MCF 10A (cell line): ENCODE measurements at regions not wholly inside any gene's neighbourhood (a gene's known extent, or its start where the extent isn't known, plus 50 kb on each side); places are given as distances from the start of the nearest gene placed in this dataset.

Source experiments
- BruUV-seq: library from RNA; stranded (reverse); fragments of 400-500 nt; replicated peaks from 2 replicates; lab custom pipeline; 2021; lab: Mats Ljungman, UMichigan
- CTCF ChIA-PET: fragments of 300-600 bp; sonication (Branson Sonifier 250); formaldehyde crosslinking; extraction: SDS; loops from one replicate; lab custom pipeline; 2021; ENCODE audit warnings: antibody characterized with exemption, inconsistent platforms; lab: Yijun Ruan, JAX
- POLR2A ChIA-PET: fragments of 300-600, 350-650 bp; sonication (Branson Sonifier 250); formaldehyde crosslinking; extraction: SDS; loops from one replicate; lab custom pipeline; 2020; ENCODE audit warnings: antibody characterized with exemption, inconsistent platforms; lab: Yijun Ruan, JAX
- DNase-seq: peaks from one replicate; pipeline ENCODE4 v3.0.0-alpha.2; 2018; ENCODE audit not compliant: unreplicated experiment
- H3K27ac Mint-ChIP-seq: one replicate; pipeline ENCODE4 v1.8.0; 2022; ENCODE audit warnings: mild to moderate bottlenecking, low read depth, mixed read lengths; ENCODE audit not compliant: unreplicated experiment
- H3K27me3 Mint-ChIP-seq: one replicate; pipeline ENCODE4 v1.8.0; 2022; ENCODE audit warnings: mixed read lengths; ENCODE audit not compliant: insufficient read depth, unreplicated experiment
- H3K36me3 Mint-ChIP-seq: one replicate; pipeline ENCODE4 v1.8.0; 2022; ENCODE audit warnings: mild to moderate bottlenecking, moderate library complexity, mixed read lengths; ENCODE audit not compliant: insufficient read depth, unreplicated experiment
- H3K4me1 Mint-ChIP-seq: one replicate; pipeline ENCODE4 v1.8.0; 2022; ENCODE audit warnings: mixed read lengths; ENCODE audit not compliant: insufficient read depth, unreplicated experiment
- H3K4me3 Mint-ChIP-seq: one replicate; pipeline ENCODE4 v1.8.0; 2022; ENCODE audit warnings: mild to moderate bottlenecking, moderate library complexity, mixed read lengths; ENCODE audit not compliant: unreplicated experiment
- H3K9me3 Mint-ChIP-seq: one replicate; pipeline ENCODE4 v1.8.0; 2022; ENCODE audit warnings: mixed read lengths; ENCODE audit not compliant: unreplicated experiment
- CTCF ChIP-seq: fragments of 200-600 bp; IDR thresholded peaks from one replicate; pipeline ENCODE4 v1.8.0; 2022; ENCODE audit warnings: antibody characterized with exemption, mild to moderate bottlenecking; ENCODE audit not compliant: unreplicated experiment
- intact Hi-C: fragments of 100-400 bp; cut with micrococcal nuclease; formaldehyde crosslinking; loops from 2 replicates; pipeline ENCODE4 v1.14.1; 2022

- TF ChIP-seq CTCF, result no peak
- no peak overlapping the region for H3K27ac Mint-ChIP-seq
- peaks cover 30% of the 10 kb centered on the region for H3K27me3 Mint-ChIP-seq
- H3K4me1 Mint-ChIP-seq, result no peaks in the 10 kb centered on the region
- H3K4me3 Mint-ChIP-seq, result no peak overlapping the region
- ChIA-PET POLR2A (no interaction called here), CTCF (interaction anchor here (0.5 kb wide), 1 partner anchor 26 kb away, joined by 5 read pairs; no protein-coding TSS in a partner anchor)
- intact Hi-C loops, result no loop called here
- no peaks in the 10 kb centered on the region for H3K9me3 Mint-ChIP-seq
- no peaks in the 10 kb centered on the region for H3K36me3 Mint-ChIP-seq
- BruUV-seq, result no TSS peak
- DNase-seq, result no peak
Observed at GRCh38 chr7:136087881-136088280, 110.7 kb upstream of the MTPN start.

DNA sequence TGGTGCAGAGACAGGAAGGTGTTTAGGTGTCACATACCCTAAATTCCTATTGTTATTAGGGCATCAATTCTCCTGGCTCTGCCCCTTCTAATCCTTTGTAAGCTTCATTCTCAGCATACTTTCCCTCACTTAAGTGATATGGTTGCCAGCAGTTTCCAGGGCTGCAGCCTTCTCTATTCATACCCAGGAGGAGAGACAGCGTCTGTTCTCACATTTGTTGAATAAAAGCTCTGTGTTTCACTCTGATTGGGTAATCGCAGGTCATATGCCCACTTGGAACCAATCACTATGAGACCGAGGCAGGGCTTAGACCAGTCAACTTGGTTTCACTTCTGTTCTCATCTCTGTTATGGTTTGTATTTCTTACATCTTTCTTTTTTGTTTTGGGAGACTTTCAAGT is 109.6 kb upstream of the MTPN start:
- peak overlapping the region; percentile 56 for H3K4me3 Mint-ChIP-seq
- no TSS peak for BruUV-seq
- CTCF ChIA-PET, result interaction anchor here (0.7 to 0.9 kb wide), 2 partner anchors 28 to 76 kb away, joined by 4 to 6 read pairs; no protein-coding TSS in a partner anchor
- intact Hi-C loops, result no loop called here
- H3K27ac Mint-ChIP-seq, result no peak overlapping the region
- TF ChIP-seq CTCF, result no peak
- no peaks in the 10 kb centered on the region for H3K9me3 Mint-ChIP-seq
- POLR2A ChIA-PET, result no interaction called here
- H3K27me3 Mint-ChIP-seq, result peaks cover 27% of the 10 kb centered on the region
- no peaks in the 10 kb centered on the region for H3K4me1 Mint-ChIP-seq
- DNase-seq, result peak; percentile 79
- H3K36me3 Mint-ChIP-seq, result no peaks in the 10 kb centered on the region

- no peak overlapping the region for H3K27ac Mint-ChIP-seq
- no peaks in the 10 kb centered on the region for H3K4me1 Mint-ChIP-seq
- H3K4me3 Mint-ChIP-seq, result no peak overlapping the region
- no TSS peak for BruUV-seq
- CTCF ChIA-PET, result interaction anchor here (0.9 to 1.0 kb wide), 2 partner anchors 35 to 54 kb away, joined by 3 to 5 read pairs; no protein-coding TSS in a partner anchor
- H3K36me3 Mint-ChIP-seq, result no peaks in the 10 kb centered on the region
- POLR2A ChIA-PET, result no interaction called here
- H3K27me3 Mint-ChIP-seq, result peaks cover 14% of the 10 kb centered on the region
- no peaks in the 10 kb centered on the region for H3K9me3 Mint-ChIP-seq
- no peak for TF ChIP-seq CTCF
- intact Hi-C loops, result no loop called here
- no peak for DNase-seq
Observed at GRCh38 chr7:136079934-136080333, 102.8 kb upstream of the MTPN start.

DNA sequence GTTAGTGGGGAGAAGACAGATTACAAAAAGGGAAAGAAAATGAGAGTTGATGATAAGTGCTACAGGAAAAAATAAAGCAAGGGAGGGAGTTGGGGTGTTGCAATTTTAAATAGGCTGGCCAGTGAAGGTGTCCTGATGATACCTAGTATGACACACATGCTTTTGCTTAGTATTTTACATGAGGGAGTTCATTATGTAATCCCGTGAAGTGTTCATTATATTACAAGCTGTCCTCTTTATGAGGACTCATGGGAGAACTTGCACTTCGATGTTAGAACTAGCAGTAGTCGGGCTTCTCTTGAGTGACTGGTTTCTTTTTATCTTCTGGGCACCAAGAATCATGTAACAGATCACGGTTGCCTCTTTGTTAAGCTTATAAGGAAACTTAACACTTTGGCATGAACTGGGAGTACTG is 102.3 kb upstream of the MTPN start:
- H3K27ac Mint-ChIP-seq, result no peak overlapping the region
- no TSS peak for BruUV-seq

More for the DNA sequence above, 102.3 kb upstream of the MTPN start:
- Mint-ChIP-seq H3K27me3 (peaks cover 15% of the 10 kb centered on the region), H3K4me1 (no peaks in the 10 kb centered on the region), H3K9me3 (no peaks in the 10 kb centered on the region), H3K36me3 (no peaks in the 10 kb centered on the region), H3K4me3 (no peak overlapping the region)
- ChIA-PET POLR2A (no interaction called here), CTCF (interaction anchor here (1.0 kb wide), 1 partner anchor 53 kb away, joined by 5 read pairs; no protein-coding TSS in a partner anchor)
- TF ChIP-seq CTCF, result no peak
- DNase-seq, result no peak
- intact Hi-C loops, result no loop called here
